WTC11 (cell line): ENCODE measurements at regions not wholly inside any gene's neighbourhood (a gene's known extent, or its start where the extent isn't known, plus 50 kb on each side); places are given as distances from the start of the nearest gene placed in this dataset.

ENCODE experiments used
- ATAC-seq: fragments of 200-7000 bp; cut with Tn5 transposase; 2 replicates; pipeline ENCODE4 v1.10.0; 2021; ENCODE audit warnings: mild to moderate bottlenecking, moderate library complexity
- CTCF ChIA-PET: fragments of 300-600 bp; sonication (Branson Sonifier 250); formaldehyde crosslinking; loops from one replicate; lab custom pipeline; 2021; ENCODE audit warnings: antibody characterized with exemption; lab: Charles Lee
- POLR2A ChIA-PET: fragments of 350-600 bp; sonication (Branson Sonifier 250); formaldehyde crosslinking; loops from one replicate; lab custom pipeline; 2021; ENCODE audit warnings: antibody characterized with exemption; lab: Charles Lee
- DNase-seq: peaks from one replicate; pipeline ENCODE4 v3.0.0; 2021; ENCODE audit warnings: low spot score
- H3K27ac Mint-ChIP-seq: 2 replicates; pipeline ENCODE4 v1.8.0; 2021; ENCODE audit warnings: mixed read lengths
- H3K27me3 Mint-ChIP-seq: 2 replicates; pipeline ENCODE4 v1.8.0; 2021; ENCODE audit warnings: low read depth, mild to moderate bottlenecking, moderate library complexity, mixed read lengths
- H3K36me3 Mint-ChIP-seq: 2 replicates; pipeline ENCODE4 v1.8.0; 2021; ENCODE audit warnings: mixed read lengths
- H3K4me1 Mint-ChIP-seq: 2 replicates; pipeline ENCODE4 v1.8.0; 2022; ENCODE audit warnings: mixed read lengths
- H3K4me3 Mint-ChIP-seq: 2 replicates; pipeline ENCODE4 v1.8.0; 2021; ENCODE audit warnings: mild to moderate bottlenecking, moderate library complexity, mixed read lengths
- H3K9me3 Mint-ChIP-seq: 2 replicates; pipeline ENCODE4 v1.8.0; 2021; ENCODE audit warnings: mixed read lengths
- CBFB ChIP-seq: sonication (generic); formaldehyde crosslinking; IDR thresholded peaks from 2 replicates; pipeline ENCODE4 v1.8.1; 2022; ENCODE audit warnings: mild to moderate bottlenecking, low read depth, missing genetic modification reagents
- E2F1 ChIP-seq: sonication (generic); formaldehyde crosslinking; IDR thresholded peaks from 2 replicates; pipeline ENCODE4 v1.8.0; 2022; ENCODE audit warnings: mild to moderate bottlenecking, missing genetic modification reagents
- ETV6 ChIP-seq: sonication (generic); formaldehyde crosslinking; IDR thresholded peaks from 2 replicates; pipeline ENCODE4 v1.8.1; 2022; ENCODE audit warnings: mild to moderate bottlenecking, missing genetic modification reagents
- IRF2 ChIP-seq: sonication (generic); formaldehyde crosslinking; IDR thresholded peaks from 2 replicates; pipeline ENCODE4 v1.8.0; 2022; ENCODE audit warnings: low read depth, missing genetic modification reagents, borderline replicate concordance
- SMAD3 ChIP-seq: sonication (generic); formaldehyde crosslinking; IDR thresholded peaks from 2 replicates; pipeline ENCODE4 v1.8.0; 2022; ENCODE audit warnings: missing genetic modification reagents, mild to moderate bottlenecking, borderline replicate concordance
- TCF7 ChIP-seq: sonication (generic); formaldehyde crosslinking; IDR thresholded peaks from 2 replicates; pipeline ENCODE4 v1.8.0; 2022; ENCODE audit warnings: mild to moderate bottlenecking, low read depth, missing genetic modification reagents, moderate library complexity
- TEAD1 ChIP-seq: sonication (generic); formaldehyde crosslinking; IDR thresholded peaks from 2 replicates; pipeline ENCODE4 v1.8.0; 2022; ENCODE audit warnings: mild to moderate bottlenecking, missing genetic modification reagents
- ZBTB43 ChIP-seq: sonication (generic); formaldehyde crosslinking; IDR thresholded peaks from 2 replicates; pipeline ENCODE4 v1.8.1; 2023; ENCODE audit warnings: mild to moderate bottlenecking, missing genetic modification reagents
- ZNF263 ChIP-seq: sonication (generic); formaldehyde crosslinking; IDR thresholded peaks from 2 replicates; pipeline ENCODE4 v1.8.1; 2022; ENCODE audit warnings: low read depth, mild to moderate bottlenecking, moderate library complexity, missing genetic modification reagents
- ZNF423 ChIP-seq: fragments of 250-450 bp; sonication (Bioruptor Pico); IDR thresholded peaks from 2 replicates; pipeline ENCODE4 v2.1.2; 2022; ENCODE audit warnings: mild to moderate bottlenecking, moderate library complexity
- ZNF425 ChIP-seq: fragments of 250-450 bp; sonication (Bioruptor Pico); conservative IDR thresholded peaks from 2 replicates; pipeline ENCODE4 v1.9.0; 2021; ENCODE audit warnings: mild to moderate bottlenecking
- ZNF532 ChIP-seq: fragments of 250-450 bp; sonication (Bioruptor Pico); IDR thresholded peaks from 2 replicates; pipeline ENCODE4 v1.9.0; 2021; ENCODE audit warnings: mild to moderate bottlenecking, borderline replicate concordance
- ZNF671 ChIP-seq: fragments of 250-450 bp; sonication (Bioruptor Pico); IDR thresholded peaks from 2 replicates; pipeline ENCODE4 v1.8.0; 2021; ENCODE audit warnings: mild to moderate bottlenecking
- TF ChIP-seq, protein P1 (sequence below): sonication (generic); formaldehyde crosslinking; IDR thresholded peaks from 2 replicates; pipeline ENCODE4 v1.8.0; 2022; ENCODE audit warnings: mild to moderate bottlenecking, missing genetic modification reagents
- TF ChIP-seq, protein P2 (sequence below): fragments of 250-450 bp; sonication (Bioruptor Pico); IDR thresholded peaks from 2 replicates; pipeline ENCODE4 v1.9.0; 2021; ENCODE audit warnings: mild to moderate bottlenecking
- TF ChIP-seq, protein P3 (sequence below): fragments of 250-450 bp; sonication (Bioruptor Pico); IDR thresholded peaks from 2 replicates; pipeline ENCODE4 v1.8.0; 2021; ENCODE audit warnings: mild to moderate bottlenecking
- TF ChIP-seq, protein P4 (sequence below): sonication (generic); formaldehyde crosslinking; conservative IDR thresholded peaks from 2 replicates; pipeline ENCODE4 v1.8.1; 2023; ENCODE audit warnings: mild to moderate bottlenecking, low read depth, missing genetic modification reagents, moderate library complexity

- H3K4me1 Mint-ChIP-seq = no peaks in the 10 kb centered on the region
- H3K27ac Mint-ChIP-seq = no peak overlapping the region
- H3K27me3 Mint-ChIP-seq = peaks cover 5% of the 10 kb centered on the region; the same call in 1 of the 2 replicates
- ChIA-PET CTCF (no interaction called here), POLR2A (no interaction called here)
- no peak for TF ChIP-seq SMAD3
- TF ChIP-seq, protein P1, sequence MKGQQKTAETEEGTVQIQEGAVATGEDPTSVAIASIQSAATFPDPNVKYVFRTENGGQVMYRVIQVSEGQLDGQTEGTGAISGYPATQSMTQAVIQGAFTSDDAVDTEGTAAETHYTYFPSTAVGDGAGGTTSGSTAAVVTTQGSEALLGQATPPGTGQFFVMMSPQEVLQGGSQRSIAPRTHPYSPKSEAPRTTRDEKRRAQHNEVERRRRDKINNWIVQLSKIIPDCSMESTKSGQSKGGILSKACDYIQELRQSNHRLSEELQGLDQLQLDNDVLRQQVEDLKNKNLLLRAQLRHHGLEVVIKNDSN (CRISPR knock-in tag) = no peak
- ATAC-seq = no peak
- H3K9me3 Mint-ChIP-seq = peaks cover 9% of the 10 kb centered on the region
- no peak overlapping the region for H3K4me3 Mint-ChIP-seq
- H3K36me3 Mint-ChIP-seq = no peaks in the 10 kb centered on the region; the same call in 1 of the 2 replicates
- no peak for DNase-seq
These were observed 231.7 kb upstream of the TNP1 start for GRCh38 chr2:217091531-217091930.

GRCh38 chr2:217090884-217091283 lies 231.0 kb upstream of the TNP1 start:
- ATAC-seq = no peak
- TF ChIP-seq ETV6 (CRISPR knock-in tag) (no peak), ZBTB43 (no peak), ZNF532 (CRISPR knock-in tag) (no peak), IRF2 (CRISPR knock-in tag) (no peak), E2F1 (CRISPR knock-in tag) (no peak), ZNF671 (CRISPR knock-in tag) (no peak), ZNF423 (CRISPR knock-in tag) (no peak), ZNF263 (CRISPR knock-in tag) (no peak), CBFB (CRISPR knock-in tag) (no peak), TCF7 (CRISPR knock-in tag) (no peak), TEAD1 (CRISPR knock-in tag) (no peak), ZNF425 (CRISPR knock-in tag) (no peak)
- TF ChIP-seq, protein P2, sequence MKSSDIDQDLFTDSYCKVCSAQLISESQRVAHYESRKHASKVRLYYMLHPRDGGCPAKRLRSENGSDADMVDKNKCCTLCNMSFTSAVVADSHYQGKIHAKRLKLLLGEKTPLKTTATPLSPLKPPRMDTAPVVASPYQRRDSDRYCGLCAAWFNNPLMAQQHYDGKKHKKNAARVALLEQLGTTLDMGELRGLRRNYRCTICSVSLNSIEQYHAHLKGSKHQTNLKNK (CRISPR knock-in tag) = no peak
- TF ChIP-seq, protein P3, sequence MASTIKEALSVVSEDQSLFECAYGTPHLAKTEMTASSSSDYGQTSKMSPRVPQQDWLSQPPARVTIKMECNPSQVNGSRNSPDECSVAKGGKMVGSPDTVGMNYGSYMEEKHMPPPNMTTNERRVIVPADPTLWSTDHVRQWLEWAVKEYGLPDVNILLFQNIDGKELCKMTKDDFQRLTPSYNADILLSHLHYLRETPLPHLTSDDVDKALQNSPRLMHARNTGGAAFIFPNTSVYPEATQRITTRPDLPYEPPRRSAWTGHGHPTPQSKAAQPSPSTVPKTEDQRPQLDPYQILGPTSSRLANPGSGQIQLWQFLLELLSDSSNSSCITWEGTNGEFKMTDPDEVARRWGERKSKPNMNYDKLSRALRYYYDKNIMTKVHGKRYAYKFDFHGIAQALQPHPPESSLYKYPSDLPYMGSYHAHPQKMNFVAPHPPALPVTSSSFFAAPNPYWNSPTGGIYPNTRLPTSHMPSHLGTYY (CRISPR knock-in tag) = no peak
- TF ChIP-seq, protein P4, sequence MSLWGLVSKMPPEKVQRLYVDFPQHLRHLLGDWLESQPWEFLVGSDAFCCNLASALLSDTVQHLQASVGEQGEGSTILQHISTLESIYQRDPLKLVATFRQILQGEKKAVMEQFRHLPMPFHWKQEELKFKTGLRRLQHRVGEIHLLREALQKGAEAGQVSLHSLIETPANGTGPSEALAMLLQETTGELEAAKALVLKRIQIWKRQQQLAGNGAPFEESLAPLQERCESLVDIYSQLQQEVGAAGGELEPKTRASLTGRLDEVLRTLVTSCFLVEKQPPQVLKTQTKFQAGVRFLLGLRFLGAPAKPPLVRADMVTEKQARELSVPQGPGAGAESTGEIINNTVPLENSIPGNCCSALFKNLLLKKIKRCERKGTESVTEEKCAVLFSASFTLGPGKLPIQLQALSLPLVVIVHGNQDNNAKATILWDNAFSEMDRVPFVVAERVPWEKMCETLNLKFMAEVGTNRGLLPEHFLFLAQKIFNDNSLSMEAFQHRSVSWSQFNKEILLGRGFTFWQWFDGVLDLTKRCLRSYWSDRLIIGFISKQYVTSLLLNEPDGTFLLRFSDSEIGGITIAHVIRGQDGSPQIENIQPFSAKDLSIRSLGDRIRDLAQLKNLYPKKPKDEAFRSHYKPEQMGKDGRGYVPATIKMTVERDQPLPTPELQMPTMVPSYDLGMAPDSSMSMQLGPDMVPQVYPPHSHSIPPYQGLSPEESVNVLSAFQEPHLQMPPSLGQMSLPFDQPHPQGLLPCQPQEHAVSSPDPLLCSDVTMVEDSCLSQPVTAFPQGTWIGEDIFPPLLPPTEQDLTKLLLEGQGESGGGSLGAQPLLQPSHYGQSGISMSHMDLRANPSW (CRISPR knock-in tag) = no peak
- Mint-ChIP-seq H3K4me3 (no peak overlapping the region), H3K27ac (no peak overlapping the region), H3K27me3 (peaks cover 3% of the 10 kb centered on the region; the same call in 1 of the 2 replicates), H3K36me3 (no peaks in the 10 kb centered on the region; the same call in 1 of the 2 replicates), H3K4me1 (no peaks in the 10 kb centered on the region), H3K9me3 (peaks cover 9% of the 10 kb centered on the region)
- no peak for DNase-seq
- POLR2A ChIA-PET = no interaction called here
- CTCF ChIA-PET = no interaction called here
